GM12874 (cell line): ENCODE measurements at regions not wholly inside any gene's neighbourhood (a gene's known extent, or its start where the extent isn't known, plus 50 kb on each side); places are given as distances from the start of the nearest gene placed in this dataset.

ENCODE experiments used
- TF ChIP-seq, protein P1 (sequence below): IDR thresholded peaks from 2 replicates; pipeline ENCODE4 v1.5.1; 2011; ENCODE audit warnings: low read depth, mild to moderate bottlenecking, control low read depth, low read length, moderate library complexity; ENCODE audit not compliant: insufficient read depth

DNA sequence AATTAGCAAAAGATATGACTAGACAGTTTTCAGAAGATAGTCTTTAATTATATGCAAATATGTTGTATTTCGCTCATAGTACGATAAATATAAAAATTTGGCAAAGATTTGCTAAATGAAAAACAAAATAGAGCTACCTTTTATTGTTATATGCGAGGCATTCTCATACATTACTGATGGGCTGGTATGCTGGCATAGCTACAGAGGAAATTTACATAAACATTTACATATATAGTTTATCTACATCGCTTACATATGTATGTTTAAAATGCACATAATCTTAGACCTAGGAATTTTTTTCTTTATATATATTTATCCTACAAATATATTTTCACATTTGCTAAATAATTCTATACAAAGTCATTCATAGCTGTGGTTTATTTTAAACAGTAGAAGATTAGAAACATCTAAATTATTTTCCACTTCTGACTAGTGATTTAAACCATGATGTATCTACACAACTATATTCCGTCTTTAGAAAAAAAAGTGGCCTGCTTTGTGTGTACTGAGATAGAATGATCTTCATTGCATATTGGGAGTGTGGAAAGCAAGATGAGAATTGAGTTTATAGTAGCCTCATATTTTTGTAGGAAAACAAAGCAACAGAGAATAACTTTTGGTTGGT, 1345.0 kb upstream of the SLC10A2 start:
- TF ChIP-seq, protein P1, sequence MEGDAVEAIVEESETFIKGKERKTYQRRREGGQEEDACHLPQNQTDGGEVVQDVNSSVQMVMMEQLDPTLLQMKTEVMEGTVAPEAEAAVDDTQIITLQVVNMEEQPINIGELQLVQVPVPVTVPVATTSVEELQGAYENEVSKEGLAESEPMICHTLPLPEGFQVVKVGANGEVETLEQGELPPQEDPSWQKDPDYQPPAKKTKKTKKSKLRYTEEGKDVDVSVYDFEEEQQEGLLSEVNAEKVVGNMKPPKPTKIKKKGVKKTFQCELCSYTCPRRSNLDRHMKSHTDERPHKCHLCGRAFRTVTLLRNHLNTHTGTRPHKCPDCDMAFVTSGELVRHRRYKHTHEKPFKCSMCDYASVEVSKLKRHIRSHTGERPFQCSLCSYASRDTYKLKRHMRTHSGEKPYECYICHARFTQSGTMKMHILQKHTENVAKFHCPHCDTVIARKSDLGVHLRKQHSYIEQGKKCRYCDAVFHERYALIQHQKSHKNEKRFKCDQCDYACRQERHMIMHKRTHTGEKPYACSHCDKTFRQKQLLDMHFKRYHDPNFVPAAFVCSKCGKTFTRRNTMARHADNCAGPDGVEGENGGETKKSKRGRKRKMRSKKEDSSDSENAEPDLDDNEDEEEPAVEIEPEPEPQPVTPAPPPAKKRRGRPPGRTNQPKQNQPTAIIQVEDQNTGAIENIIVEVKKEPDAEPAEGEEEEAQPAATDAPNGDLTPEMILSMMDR = no peak

DNA sequence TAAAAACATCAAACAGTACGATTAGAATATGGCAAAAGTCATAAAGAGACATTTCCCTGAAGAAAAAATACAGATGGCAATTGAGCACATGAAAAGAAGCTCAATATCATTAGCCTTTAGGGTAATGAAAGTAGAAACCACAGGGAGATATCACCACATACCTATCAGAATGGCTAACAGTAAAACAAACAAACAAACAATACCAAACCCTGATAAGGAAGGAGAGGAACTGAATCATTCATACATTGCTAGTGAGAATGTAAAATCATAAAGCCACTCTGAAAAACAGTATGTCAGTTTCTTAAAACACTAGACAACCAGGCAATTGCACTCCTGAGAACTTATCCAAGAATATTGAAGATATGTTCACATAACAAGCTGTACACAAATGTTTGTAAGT, 1342.5 kb upstream of the SLC10A2 start:
- TF ChIP-seq, protein P1 = no peak

DNA sequence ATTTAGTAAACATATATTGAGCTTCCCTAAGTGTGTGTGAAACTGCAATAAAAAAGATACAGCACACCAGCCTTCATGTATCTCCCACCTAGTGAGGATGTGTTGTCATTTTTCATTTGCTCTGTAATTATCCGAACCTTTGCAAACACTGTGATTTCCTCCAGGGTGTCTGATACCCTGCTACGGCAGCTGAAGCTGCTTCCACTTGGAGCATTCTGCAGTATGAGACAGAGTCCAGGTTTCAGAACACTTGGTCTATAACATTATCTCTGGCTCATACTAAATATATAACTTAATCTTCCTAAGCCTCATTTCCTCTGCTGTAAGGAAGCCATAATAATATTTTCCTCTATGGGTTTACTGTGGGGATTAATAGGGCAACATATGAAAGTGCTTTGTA, 1338.1 kb upstream of the SLC10A2 start:
- TF ChIP-seq, protein P1 = no peak

DNA sequence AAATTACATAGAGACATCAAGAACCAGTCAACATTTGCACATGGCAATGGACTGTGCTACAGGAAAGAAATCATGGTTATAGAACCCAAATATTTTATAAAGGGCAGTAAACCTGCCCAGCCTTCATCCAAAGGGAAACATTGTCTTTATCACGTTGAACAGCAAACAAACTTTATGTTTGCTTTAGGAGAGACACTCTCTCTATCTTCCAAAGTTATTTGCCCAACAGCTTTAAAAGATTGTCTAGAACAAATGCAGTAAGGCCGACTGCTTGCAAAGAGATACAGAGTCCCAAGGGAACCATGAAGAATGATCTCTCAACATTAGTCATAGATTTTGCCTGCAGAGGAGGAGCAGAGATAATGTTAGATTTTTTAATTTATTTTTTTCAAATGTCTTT, 1323.5 kb upstream of the SLC10A2 start:
- TF ChIP-seq, protein P1 = no peak

DNA sequence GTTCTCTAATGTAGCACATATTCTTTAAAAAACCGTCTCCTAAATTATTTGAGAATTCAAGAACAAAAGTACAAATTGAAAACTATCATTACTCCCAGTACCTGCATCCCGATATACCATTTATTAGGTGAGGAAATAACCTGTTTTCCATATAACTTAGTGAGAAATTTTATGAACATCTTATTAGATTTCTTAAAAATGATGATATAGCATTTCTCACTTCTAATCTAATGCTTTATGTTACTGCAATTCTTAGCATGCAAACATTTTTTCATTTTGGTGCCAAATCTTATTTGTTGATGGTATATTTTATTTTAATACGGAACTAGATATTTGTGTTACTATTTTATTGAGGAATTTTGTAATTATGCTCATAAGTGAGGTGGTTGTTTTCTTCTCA, 1321.3 kb upstream of the SLC10A2 start:
- TF ChIP-seq, protein P1 = no peak

DNA sequence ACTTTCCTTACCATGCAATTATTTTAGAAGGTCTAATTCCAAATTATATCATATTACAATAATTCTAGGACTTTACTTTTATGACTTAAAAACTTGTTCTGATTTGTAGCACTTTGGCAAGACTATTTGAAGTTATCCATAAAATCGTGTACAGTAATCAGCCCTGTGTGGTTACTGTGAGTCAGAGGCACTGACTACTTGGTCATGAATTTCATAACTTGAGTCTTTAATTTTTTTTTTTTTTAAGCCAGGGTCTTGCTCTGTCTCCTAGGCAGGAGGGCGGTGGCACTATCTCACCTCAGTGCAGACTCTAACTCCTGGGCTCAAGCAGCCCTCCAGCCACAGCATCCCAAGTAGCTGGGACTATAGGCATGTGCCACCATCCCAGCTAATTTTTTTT, 1319.2 kb upstream of the SLC10A2 start:
- TF ChIP-seq, protein P1 = no peak

DNA sequence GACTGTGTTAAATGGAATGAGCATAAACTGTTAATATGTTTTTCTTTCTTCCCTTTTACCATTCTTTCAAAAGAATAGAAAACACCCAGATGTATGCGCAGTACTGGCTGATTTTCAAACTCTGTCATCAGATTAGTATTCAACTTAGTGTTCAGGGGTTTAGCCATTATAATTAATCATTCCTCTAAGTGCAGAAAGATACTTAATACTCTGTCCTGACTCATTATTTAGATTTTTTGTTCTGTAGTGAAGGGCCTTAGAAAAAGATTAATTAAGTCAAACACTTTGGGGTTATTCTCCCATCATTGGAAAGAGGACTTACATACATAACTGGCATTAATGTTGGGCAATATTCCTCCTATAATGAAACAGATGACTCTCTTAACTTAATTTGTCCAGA, 1316.7 kb upstream of the SLC10A2 start:
- TF ChIP-seq, protein P1 = no peak
